ENCODE measurements at regions not wholly inside any gene's neighbourhood (a gene's known extent, or its start where the extent isn't known, plus 50 kb on each side); places are given as distances from the start of the nearest gene placed in this dataset.
"Not testable (repeated sequence)": the region's sequence is repeated elsewhere in the genome, so short reads cannot be mapped to it uniquely, and the experiment has no call there.

DNA sequence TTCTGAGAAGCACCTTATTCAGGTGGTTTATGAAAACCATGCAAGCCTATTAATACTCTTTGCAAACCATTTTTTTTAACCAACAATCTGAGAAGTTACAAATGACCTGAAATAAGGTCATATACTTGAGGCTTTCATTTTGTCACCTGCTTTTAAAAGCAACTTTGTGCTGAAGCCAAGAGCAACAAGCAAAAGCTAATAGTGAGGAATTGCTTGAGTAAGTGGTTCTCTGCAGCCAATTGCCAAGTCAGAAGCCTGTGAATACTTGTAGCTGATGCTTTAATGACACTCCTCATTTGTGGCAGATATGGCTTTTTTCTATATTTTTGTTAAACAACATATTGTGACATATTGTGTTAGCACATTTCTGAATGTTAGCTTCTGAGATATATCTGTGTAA is 126.7 kb upstream of the ZNF608 start:
- no peak for DNase-seq

DNA sequence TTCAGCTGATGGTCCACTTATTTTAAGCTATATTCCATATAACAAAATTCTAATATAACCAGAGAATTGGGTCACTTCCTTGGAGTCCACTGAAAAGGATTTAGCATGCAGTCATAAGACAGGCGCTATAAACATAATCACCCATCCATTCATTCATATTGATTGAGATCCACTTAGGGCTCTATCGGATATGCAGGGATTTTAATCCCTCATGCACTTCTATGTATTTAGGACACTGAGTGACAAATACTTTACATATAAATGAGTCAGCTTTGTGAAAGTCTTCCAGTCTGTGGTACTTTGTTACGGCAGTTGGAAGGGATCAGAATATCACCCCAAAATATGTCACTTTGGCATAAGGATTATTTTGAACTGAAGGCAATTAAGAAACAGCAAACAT is 127.3 kb upstream of the ZNF608 start:
- no peak for DNase-seq

DNA sequence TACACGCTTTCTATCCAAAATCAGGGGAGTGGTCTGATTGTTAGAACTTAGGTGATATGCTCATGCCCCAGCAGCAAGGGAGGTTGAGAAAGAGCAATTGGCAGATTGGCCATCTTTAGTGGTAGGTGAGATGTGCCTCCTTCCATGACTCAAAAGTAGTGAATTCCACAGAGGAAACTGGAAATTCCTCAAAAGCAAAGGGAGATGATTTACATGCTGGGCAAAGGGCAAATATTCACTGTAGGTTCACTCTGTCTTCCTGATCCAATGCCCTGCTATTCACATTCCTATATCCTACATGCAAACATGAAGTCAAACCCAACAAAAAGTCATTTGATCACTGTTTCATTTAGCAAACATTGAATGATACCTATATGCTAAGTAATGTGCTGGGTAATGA is 130.1 kb upstream of the ZNF608 start:
- DNase-seq = no peak

DNA sequence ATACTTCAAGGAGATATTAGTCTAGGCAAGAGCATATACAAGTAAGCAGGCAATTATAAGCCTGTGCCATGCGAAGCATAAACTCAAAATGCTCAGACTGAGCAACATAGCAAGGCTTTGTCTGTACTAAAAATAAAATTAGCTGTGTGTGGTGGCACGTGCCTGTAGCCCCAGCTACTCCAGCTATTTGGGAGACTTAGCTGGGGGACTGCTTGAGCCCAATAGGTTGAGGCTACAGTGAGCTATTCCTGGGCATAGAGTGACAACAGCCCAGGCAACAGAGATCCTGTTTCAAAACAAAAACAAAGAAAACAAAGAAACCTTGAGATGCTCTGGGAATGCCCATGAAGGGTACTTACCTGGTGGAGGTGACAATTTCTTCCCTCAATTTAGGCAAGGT is 130.5 kb upstream of the ZNF608 start:
- no peak for DNase-seq

DNA sequence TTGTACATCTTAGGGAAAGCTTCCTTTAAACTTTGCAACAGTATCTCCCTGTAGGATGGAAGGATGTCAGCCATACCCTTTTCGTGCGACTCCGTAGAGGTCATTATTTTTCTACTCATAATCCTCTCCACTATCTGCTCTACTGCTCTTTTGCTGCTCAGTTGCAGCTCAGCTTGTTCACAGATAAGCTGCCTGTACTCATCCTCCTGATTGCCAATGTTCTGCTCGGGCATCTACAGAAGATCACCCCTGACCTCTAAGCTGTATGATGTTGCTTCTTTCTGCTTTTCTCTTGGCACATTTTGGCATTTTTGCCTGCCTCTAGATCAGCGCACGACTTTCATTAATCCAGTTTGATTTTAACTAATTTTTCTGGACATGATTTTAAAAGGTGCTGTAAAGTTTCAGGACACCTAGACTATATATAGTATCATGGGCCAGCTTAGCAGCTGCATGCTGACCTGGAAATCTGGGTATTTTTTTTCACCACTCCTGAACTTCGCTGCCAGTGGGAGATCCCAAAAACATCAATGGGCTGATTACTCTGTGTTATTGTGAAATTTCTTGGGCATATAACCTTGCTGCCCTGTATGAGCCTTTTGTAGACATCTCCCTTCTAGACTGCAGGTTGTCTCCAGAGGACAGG is 131.2 kb upstream of the ZNF608 start:
- no peak for DNase-seq

DNA sequence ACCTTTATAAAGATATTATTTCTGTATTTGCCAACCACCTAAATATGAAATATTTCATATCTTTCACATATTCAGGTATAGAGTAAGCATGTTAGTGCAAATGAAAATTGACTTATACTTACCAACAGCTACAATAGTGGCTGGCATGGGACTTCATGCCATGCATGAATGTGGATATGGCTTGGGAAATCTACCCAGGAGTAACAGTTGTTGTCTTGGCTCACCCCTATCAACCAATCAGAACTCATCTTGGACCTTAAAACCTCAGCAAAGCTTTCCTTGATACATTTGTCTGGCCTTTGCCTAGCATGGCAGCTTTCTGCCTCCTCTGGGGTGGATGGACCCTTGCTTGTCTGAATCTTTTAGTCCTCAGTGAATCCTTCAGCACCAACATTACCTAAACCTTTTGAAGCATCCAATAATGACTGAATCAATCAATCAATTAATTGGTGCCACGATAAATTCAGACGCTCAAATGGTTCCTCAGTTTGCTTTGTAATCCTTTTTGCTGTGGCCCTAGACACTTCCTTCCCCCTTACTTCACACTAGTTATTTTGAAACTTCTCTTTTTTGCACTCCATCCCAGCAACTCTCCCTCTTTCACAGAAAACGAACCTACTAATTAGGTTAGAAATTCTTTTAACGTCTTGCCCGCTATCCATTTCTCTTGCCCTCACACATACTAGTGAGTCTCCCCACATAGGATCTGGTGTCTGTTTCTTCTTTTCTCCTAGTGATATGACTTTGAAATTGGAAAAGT is 132.3 kb upstream of the ZNF608 start:
- DNase-seq = no peak

DNA sequence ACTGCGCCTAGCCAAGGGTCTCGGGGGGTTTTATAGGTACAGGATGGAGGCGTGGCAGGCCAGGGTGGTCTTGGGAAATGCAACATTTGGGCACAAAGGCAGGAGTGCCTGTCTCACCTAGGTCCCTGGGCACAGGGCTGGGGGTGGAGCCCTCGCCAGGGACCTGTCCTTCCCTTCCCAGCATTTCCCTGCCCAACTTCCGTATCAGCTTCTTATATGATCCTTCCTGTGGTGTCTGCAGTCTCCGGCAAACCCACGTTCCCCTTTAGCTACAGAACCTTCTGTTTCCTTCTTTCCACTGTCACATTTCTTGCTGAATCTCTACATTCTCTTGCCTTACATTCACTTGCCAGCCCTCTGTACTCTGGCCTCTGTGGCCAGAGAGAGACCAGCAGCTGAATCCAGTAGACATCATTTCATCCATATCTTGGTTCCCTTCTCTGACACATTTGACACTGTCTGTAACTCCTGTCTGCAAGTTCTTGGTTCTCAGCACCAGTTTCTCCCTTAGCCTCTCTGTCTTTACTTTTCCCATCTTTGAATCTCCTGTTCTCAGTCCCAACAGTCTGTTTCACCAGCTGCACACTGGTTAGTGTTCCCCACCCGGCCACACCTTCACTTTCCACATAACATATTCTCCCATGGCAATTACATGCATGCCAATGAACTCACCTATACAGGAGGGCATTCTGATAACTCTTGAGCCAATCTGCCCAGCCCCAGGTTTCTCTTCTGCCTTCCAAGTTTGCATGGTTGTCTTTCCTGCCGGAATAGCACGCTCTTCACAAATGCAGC is 134.7 kb upstream of the ZNF608 start:
- DNase-seq = no peak

DNA sequence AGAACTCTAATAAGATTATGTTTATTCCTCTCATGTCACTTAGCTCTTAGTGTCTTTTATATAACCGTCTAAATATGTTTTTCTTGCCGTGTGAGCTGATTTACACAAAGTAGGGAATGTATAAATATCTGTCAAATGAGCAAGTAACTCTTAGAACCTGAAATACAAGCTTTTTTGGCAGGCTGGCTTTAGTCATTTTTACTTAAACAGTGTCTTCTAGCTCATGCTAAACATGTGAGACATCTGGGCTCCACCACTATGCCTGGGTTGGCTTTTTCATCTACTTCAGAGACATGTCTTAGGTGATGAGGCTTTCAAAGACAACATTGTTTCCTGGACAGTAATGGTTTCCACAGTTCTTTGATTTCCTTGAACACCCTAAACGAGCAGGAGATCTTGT is 137.2 kb upstream of the ZNF608 start:
- DNase-seq = no peak

DNA sequence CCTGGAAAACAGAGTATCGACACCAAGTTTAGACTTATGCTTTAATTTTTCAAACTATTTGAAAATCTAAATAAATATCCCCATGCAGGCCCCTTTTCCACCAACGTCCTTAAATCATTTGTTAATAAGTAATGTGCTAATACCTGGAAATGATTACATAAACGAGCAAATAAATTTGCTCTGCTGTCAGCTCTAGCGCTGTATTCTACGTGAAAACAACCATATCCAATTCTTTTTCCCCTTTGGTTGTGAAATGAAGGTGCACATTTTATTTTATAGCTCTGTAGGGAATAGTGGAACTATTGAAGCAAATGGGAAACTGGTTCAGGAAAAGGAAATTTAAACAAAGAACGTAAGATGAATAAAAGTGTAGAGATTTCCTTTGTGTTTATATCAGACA is 137.7 kb upstream of the ZNF608 start:
- DNase-seq = no peak

DNA sequence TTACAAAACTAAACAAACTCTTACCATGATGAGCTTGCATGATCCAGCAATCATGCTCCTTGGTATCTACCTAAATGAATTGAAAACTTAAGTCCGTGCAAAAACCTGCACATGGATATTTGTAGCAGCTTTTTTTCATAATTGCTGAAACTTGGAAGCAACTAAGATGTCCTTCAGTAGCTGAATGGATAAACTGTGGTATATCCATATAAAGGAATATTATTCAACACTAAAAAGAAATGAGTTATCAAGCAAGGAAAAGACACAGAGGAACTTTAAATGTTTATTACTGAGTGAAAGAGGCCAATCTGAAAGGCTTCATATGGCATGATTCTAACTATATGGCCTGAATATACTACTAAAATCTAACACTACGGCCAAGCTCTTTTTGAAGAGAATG is 139.1 kb upstream of the ZNF608 start:
- DNase-seq = no peak

DNA sequence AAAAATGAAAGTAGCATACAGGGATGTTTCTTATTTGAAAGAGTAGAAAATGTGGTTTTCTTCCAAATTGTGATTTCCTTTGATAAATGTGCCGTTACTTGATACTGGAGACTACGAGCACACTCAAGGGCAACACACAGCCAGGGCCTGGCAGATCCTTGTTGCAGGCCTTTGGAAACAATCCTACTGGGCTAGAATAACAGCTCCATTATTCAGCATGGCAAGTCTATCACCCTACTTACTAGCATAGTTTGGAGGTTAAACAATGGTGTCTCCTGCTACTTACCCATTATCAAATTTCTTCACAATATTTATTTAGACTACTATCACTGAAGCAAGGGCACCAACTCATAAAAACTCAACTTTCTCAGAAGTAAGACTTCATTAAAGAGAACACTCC is 140.8 kb upstream of the ZNF608 start:
- DNase-seq = no peak

DNA sequence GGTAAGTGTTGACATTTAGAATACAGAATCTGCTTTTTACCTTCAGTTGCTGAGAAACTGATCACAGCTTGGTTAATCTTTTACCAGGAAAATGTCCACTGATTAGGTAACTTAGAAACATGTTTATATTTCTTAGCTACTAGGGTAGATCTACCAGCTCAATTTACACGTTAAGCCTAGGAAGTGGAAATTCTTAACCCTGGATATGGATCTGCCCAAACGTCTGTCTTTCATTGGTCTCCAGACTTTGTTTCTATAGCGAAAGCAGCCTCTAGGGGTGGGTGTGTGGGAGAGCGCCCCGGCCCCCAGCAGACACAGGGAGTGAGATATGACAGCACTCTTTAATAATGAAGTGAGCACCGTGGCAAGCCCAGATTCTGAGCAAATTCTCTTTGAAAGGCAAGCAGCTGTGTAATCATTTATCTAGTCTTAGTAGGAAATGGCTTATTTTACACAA is 141.6 kb upstream of the ZNF608 start:
- DNase-seq = peak; percentile 34

DNA sequence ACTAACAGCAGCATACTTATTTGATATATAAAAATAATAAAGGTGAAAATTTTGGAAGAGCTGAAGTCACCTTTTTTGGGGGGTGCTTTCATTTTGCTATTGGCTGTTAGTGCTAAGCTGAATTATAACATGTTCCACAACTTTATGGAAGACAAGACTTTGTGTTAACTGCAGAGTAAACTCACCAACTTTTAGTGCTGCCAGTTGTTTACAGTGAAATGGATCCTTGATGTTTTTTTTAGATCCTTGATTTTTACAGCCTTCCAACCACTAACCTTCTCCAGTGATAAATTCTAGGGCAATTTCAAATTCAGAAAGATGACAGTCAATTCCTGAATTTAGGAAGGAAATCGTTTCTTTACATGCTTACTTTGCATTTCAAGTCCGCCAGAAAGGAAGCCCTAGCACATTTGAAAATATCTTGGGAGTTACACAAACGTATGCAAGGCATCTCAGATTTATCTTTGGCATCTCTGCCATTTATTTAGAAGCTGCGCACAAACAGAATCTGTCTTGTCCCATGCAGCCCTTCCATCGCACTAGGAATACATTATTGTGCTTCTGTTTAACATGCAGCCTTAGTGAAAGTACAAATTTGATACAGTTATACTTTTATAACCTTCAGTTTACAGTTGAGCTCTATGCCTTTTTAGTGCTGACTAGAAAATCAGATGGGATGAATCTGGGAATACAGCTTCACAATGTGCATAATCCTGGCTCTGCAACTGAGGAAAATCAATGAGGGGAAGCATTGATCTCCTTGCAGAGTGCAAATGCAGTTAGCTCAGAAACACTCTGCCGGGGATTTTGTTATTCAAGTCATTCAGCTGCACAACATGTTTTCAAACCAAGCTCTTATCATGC is 142.4 kb upstream of the ZNF608 start:
- no peak for DNase-seq

DNA sequence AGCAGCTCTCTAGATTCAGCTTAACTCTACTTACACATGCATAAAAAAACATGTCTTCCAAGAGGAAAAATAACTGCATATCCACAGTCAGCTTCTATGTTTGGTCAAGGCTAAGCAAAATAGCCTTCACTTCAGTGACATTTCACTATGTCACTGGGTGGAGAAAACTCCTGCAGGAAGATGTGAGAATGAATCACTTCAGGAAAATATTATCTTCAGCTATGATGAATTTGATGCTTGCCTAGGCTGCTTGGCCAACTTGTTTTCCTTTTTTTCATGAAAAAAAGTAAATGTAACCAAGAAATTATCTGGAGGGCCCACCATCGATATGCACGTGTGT is 143.0 kb upstream of the ZNF608 start:
- no peak for DNase-seq

DNA sequence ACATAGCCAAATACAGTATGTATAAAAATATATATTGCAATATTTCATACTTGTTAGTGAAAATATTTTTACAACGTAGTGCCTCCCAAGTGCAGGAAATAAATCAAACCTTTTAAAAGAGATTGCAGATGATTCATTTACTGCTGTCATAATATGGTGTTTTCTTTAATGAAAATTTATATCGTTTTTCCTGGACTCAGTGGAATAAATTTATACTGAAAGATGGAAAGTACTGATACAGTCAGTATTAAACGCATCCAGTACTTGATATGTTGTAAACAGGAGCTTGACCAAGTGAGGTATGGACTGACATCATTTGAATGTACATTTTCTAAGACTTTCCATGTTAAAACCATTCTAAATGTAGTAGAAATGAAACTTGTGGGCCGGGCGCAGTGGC is 143.4 kb upstream of the ZNF608 start:
- no peak for DNase-seq

DNA sequence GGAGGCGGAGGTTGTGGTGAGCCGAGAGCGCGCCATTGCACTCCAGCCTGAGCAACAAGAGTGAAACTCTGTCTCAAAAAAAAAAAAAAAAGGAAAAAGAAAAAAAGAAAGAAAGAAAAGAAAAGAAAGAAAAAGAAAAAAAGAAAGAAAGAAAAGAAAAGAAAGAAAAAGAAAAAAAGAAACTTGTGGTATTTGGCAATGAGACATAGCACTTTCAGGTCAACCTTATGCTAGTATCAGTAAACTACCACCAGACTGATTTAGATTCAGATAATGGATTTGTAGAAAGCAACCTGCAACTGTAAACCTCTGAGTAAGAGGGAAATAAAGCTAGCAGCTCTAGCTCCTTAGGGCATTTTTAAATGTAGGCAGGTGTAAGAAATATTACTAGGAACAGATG is 144.0 kb upstream of the ZNF608 start:
- DNase-seq = not testable (repeated sequence)

DNA sequence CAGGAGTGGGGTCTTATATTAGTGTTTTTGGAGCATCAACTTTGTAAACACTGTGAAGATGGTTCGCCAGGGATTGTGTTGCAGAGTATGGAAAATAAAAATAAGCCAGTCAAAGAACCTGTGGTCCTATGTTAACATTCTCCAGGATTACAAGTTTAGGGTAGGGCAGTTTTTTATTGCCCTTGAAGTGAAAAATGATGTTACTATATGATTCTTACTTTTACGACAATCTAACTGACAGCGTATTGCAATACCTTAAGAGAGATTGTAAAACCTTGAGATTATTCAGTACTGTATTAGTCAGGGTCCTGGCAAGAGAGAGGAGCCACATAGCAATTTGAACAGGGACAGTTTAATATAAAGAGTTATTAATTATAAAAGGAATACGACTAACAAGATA is 144.7 kb upstream of the ZNF608 start:
- DNase-seq = no peak

DNA sequence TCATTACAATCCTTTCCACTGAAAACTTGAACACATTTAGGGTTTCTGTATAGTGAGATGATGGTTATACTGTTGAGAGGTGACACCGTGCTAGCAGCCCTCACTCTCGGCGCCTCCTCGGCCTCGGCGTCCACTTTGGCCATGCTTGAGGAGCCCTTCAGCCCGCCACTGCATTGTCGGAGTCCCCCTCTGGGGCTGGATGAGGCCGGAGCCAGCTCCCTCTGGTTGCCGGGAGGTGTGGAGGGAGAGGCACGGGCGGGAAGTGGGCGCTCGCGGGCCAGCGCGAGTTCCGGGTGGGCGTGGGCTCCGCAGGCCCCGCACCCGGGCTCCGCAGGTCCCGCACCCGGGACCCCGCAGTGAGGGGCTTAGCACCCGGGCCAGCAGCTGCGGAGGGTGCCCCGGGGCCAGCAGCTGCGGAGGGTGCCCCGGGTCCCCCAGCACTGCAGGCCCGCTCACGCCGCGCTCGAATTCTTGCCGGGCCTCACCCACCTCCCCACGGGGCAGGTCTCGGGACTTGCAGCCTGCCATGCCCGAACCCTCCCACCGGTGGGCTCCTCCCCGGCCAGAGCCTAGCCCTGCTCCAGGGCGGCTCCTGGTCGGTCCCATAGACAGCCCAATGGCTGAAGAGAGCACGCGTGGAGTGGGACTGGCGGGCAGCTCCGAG is 145.9 kb upstream of the ZNF608 start:
- no peak for DNase-seq

DNA sequence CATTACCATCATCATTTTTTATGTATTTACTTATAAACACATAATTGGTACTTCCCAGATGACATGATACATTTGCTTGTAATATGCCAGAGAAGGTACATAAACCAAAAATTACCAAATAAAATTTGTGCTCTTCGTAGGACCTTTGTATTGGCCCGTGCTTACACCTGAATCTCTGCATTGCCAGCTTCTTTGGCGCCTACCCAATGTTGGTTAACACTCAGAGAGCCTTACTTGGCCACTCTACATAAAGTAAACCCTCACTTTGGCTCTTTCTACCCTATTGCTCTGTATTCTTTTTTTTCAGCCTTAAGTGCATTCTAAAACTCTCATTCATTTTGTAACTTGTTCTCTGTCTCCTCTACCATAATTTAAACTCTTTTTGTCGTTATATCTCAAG is 148.1 kb upstream of the ZNF608 start:
- DNase-seq = no peak

DNA sequence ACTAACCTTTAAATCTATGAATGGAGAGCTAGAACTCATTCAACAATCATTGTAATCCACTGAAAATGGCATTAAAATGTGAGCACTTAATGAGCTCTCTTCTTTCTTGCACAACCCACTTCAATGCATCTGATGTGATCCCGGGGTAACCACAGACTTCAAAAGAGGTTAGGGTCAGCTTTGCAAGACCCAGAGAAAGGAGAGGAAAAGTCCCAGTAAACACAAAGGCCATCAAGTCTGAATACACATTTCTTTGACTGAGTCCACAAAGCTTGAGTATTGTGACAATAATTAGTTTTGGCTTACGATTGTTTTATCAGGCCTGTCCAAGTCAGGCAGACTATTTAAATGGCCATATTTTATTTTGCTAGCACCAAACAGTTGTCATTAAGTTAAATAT is 148.8 kb upstream of the ZNF608 start:
- DNase-seq = no peak

DNA sequence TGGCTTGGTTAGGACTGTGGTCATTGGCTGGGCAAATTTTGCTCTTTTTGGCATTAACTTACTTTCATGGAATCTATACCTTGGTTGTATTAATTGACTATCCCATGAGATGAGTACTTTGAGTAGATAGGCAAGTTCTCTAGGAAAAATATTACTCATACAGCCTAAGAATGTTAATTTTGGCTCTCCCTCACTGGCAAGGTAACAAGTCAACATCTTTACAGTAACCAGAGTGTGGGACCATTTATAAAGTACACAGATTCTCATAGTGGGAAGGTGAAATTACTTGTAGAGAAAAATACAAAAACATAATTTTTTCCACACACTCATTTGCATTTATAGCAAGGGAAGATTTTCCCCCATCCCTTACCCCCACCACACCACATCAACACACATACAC is 154.6 kb upstream of the ZNF608 start:
- no peak for DNase-seq

DNA sequence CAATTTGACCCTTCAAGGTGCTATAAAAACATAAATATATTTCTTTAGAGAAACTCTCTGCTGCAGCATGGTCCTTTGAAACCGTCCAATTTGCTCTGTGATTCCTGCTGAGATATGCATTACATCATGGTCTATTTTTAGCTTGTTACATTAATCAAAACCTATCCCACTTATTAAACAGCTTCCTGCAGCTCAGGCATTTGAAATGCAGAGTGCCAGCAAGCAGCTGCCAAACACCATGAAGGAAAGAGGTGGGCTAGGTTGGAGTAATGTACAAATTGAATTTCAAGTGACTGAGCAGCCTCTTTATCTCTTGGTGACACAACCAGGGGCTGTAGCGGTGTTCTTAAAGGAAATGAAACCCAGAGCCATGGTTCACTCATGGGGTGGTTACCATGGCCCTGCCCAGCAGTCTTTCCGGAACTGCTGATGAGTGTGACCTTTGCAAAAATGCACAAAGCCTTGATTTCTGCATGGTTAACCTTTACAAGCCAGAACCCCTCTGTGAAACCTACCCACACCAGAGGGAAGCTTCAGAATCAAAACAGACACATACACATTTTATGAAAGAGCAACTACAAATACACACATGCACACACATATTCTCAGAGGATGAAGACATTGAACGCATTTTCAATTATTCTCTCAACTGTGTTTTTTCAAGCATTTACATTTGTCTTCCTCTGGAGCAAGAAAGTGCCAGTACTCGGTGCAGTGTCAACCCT is 155.8 kb upstream of the ZNF608 start:
- DNase-seq = no peak

Measured in NCI-H2081 treated with DMSO at 0.1 percent for 48 hours (cell line).